SK-N-SH (cell line): ENCODE measurements at regions not wholly inside any gene's neighbourhood (a gene's known extent, or its start where the extent isn't known, plus 50 kb on each side); places are given as distances from the start of the nearest gene placed in this dataset.

Source experiments
- CTCF ChIP-seq: fragments of 200-600 bp; sonication (generic); IDR thresholded peaks from 2 replicates; pipeline ENCODE4 v1.6.1; 2017; ENCODE audit warnings: antibody characterized with exemption, mild to moderate bottlenecking, moderate library complexity
- EP300 ChIP-seq, 2 experiments: IDR thresholded peaks; 2 replicates each; pipeline versions ENCODE4 v1.4.0 to v1.6.1; 2012; ENCODE audit warnings: borderline replicate concordance in 1 of 2, low read depth in 1 of 2, low read length in 1 of 2
- FOXJ3 ChIP-seq: sonication (generic); formaldehyde crosslinking; IDR thresholded peaks from 2 replicates; pipeline ENCODE4 v1.5.1; 2020; ENCODE audit warnings: mild to moderate bottlenecking, missing genetic modification reagents
- FOXM1 ChIP-seq: IDR thresholded peaks from 2 replicates; pipeline ENCODE4 v1.4.0; 2012; ENCODE audit warnings: low read depth, mild to moderate bottlenecking
- JUND ChIP-seq: IDR thresholded peaks from 2 replicates; pipeline ENCODE4 v1.4.0; 2012
- NRF1 ChIP-seq: IDR thresholded peaks from 2 replicates; pipeline ENCODE4 v1.6.1; 2012; ENCODE audit warnings: low read depth, mild to moderate bottlenecking, low read length
- RAD21 ChIP-seq: IDR thresholded peaks from 2 replicates; pipeline ENCODE4 v1.6.1; 2012; ENCODE audit warnings: mild to moderate bottlenecking, low read length
- REST ChIP-seq: IDR thresholded peaks from 2 replicates; pipeline ENCODE4 v1.6.1; 2012; ENCODE audit warnings: mild to moderate bottlenecking, low read depth, low read length, moderate library complexity
- TCF12 ChIP-seq: IDR thresholded peaks from 2 replicates; pipeline ENCODE4 v1.4.0; 2012
- USF1 ChIP-seq: IDR thresholded peaks from 2 replicates; pipeline ENCODE4 v1.4.0; 2012; ENCODE audit warnings: low read depth, borderline replicate concordance
- USF2 ChIP-seq: fragments of 150-350 bp; IDR thresholded peaks from 2 replicates; pipeline ENCODE4 v1.6.1; 2017; ENCODE audit warnings: antibody characterized with exemption, low read length, low read depth, borderline replicate concordance
- YY1 ChIP-seq: IDR thresholded peaks from 2 replicates; pipeline ENCODE4 v1.4.0; 2012; ENCODE audit warnings: low read depth, mild to moderate bottlenecking

GRCh38 chr5:9847631-9848030 lies 217.5 kb upstream of the TAS2R1 start:
- no peak for TF ChIP-seq RAD21
- TF ChIP-seq EP300 (IDR thresholded peaks at IDR 0.05; ENCODE audit: borderline replicate concordance in 1 of 2, low read depth in 1 of 2, low read length in 1 of 2) = no peak
- TF ChIP-seq CTCF = no peak
- TF ChIP-seq TCF12 = no peak
- no peak for TF ChIP-seq YY1
- TF ChIP-seq REST = no peak
- no peak for TF ChIP-seq USF1
- TF ChIP-seq NRF1 = no peak
- no peak for TF ChIP-seq FOXM1
- no peak for TF ChIP-seq FOXJ3 (CRISPR knock-in tag)
- no peak for TF ChIP-seq JUND
- no peak for TF ChIP-seq USF2
